ENCODE measurements at regions not wholly inside any gene's neighbourhood (a gene's known extent, or its start where the extent isn't known, plus 50 kb on each side); places are given as distances from the start of the nearest gene placed in this dataset.

DNA sequence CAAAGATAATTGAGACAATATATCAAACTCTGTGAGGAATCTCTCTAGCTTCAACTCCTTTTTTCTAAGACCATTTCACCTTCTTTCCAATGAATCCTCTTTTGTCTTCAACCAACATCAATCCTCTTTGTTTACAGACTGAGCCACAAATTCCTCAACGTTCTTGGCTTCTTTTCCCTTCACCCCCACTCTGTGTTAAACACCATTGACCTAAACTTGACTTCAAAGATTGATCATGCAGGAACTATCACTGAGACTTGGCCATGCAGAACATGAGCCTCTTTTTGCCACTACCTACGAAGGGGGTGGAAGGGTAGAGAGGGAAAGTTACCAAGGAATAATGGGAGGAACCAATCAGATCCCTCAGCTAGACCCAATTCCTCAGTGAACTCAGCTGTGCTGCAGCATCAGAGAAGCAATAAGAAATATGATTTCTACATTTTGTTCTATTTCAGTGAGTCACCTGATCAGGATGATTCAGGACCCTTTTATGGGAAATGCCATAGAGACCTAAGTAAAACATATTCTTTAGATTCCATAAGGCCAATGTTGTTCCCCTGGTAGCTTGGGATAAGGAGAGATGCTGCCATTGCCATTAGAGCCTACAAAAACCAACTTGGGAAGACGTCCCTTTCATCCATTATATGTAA is 187.7 kb upstream of the RGMB start:
- TF ChIP-seq, protein P1, sequence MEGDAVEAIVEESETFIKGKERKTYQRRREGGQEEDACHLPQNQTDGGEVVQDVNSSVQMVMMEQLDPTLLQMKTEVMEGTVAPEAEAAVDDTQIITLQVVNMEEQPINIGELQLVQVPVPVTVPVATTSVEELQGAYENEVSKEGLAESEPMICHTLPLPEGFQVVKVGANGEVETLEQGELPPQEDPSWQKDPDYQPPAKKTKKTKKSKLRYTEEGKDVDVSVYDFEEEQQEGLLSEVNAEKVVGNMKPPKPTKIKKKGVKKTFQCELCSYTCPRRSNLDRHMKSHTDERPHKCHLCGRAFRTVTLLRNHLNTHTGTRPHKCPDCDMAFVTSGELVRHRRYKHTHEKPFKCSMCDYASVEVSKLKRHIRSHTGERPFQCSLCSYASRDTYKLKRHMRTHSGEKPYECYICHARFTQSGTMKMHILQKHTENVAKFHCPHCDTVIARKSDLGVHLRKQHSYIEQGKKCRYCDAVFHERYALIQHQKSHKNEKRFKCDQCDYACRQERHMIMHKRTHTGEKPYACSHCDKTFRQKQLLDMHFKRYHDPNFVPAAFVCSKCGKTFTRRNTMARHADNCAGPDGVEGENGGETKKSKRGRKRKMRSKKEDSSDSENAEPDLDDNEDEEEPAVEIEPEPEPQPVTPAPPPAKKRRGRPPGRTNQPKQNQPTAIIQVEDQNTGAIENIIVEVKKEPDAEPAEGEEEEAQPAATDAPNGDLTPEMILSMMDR (IDR thresholded peaks at IDR 0.05; ENCODE audit: low read depth, low read length, missing input control): no peak
- TF ChIP-seq FOXA2 (IDR thresholded peaks at IDR 0.05) (no peak), GABPA (IDR thresholded peaks at IDR 0.05 in 1 of 2, conservative IDR thresholded peaks at IDR 0.05 in 1 of 2) (no peak), HNF4A (conservative IDR thresholded peaks at IDR 0.05) (no peak), TAF1 (conservative IDR thresholded peaks at IDR 0.05) (no peak), RAD21 (IDR thresholded peaks at IDR 0.05) (no peak), SP1 (IDR thresholded peaks at IDR 0.05) (no peak), EGR1 (IDR thresholded peaks at IDR 0.05; ENCODE audit: low read depth in 2 of 2) (no peak), YY1 (IDR thresholded peaks at IDR 0.05) (no peak)
- TF ChIP-seq, protein P2, sequence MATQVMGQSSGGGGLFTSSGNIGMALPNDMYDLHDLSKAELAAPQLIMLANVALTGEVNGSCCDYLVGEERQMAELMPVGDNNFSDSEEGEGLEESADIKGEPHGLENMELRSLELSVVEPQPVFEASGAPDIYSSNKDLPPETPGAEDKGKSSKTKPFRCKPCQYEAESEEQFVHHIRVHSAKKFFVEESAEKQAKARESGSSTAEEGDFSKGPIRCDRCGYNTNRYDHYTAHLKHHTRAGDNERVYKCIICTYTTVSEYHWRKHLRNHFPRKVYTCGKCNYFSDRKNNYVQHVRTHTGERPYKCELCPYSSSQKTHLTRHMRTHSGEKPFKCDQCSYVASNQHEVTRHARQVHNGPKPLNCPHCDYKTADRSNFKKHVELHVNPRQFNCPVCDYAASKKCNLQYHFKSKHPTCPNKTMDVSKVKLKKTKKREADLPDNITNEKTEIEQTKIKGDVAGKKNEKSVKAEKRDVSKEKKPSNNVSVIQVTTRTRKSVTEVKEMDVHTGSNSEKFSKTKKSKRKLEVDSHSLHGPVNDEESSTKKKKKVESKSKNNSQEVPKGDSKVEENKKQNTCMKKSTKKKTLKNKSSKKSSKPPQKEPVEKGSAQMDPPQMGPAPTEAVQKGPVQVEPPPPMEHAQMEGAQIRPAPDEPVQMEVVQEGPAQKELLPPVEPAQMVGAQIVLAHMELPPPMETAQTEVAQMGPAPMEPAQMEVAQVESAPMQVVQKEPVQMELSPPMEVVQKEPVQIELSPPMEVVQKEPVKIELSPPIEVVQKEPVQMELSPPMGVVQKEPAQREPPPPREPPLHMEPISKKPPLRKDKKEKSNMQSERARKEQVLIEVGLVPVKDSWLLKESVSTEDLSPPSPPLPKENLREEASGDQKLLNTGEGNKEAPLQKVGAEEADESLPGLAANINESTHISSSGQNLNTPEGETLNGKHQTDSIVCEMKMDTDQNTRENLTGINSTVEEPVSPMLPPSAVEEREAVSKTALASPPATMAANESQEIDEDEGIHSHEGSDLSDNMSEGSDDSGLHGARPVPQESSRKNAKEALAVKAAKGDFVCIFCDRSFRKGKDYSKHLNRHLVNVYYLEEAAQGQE (IDR thresholded peaks at IDR 0.05): no peak
- TF ChIP-seq, protein P3, sequence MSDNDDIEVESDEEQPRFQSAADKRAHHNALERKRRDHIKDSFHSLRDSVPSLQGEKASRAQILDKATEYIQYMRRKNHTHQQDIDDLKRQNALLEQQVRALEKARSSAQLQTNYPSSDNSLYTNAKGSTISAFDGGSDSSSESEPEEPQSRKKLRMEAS (IDR thresholded peaks at IDR 0.05): no peak

All from liver (tissue), 3 donors.